Aorta (tissue), 5 donors: ENCODE measurements at regions not wholly inside any gene's neighbourhood (a gene's known extent, or its start where the extent isn't known, plus 50 kb on each side); places are given as distances from the start of the nearest gene placed in this dataset.

Experiments
- ATAC-seq: fragments of 200-7000 bp; cut with Tn5 transposase; one replicate; pipeline ENCODE4 v1.9.1; 2022; ENCODE audit warnings: moderate library complexity; ENCODE audit not compliant: low FRiP score
- DNase-seq, 2 donors: peaks; one replicate each; pipeline ENCODE4 v3.0.0-alpha.2; 2020
- H3K27ac ChIP-seq, 2 donors: one replicate each; pipeline ENCODE4 v1.5.1; 2013; ENCODE audit warnings: low read length in 2 of 2, mild to moderate bottlenecking in 2 of 2, moderate library complexity in 2 of 2, control low read depth in 1 of 2, inconsistent platforms in 1 of 2, low read depth in 1 of 2
- H3K27me3 ChIP-seq, 2 donors: one replicate each; pipeline ENCODE4 v1.6.1; 2013; ENCODE audit warnings: control low read depth in 1 of 2, low read length in 1 of 2, mild to moderate bottlenecking in 1 of 2, moderate library complexity in 1 of 2; ENCODE audit not compliant: insufficient read depth in 2 of 2, control insufficient read depth in 1 of 2
- H3K36me3 ChIP-seq, 2 donors: one replicate each; pipeline ENCODE4 v1.6.1; 2013; ENCODE audit warnings: control low read depth in 1 of 2, low read length in 1 of 2, mild to moderate bottlenecking in 1 of 2; ENCODE audit not compliant: insufficient read depth in 2 of 2, control insufficient read depth in 1 of 2
- H3K4me1 ChIP-seq, 2 donors: one replicate each; pipeline ENCODE4 v1.6.1; 2013; ENCODE audit warnings: low read length in 2 of 2, control low read depth in 1 of 2, mild to moderate bottlenecking in 1 of 2, moderate library complexity in 1 of 2; ENCODE audit not compliant: insufficient read depth in 2 of 2, control insufficient read depth in 1 of 2
- H3K4me3 ChIP-seq, 2 donors: one replicate each; pipeline ENCODE4 v1.5.1; 2013; ENCODE audit warnings: low read length in 2 of 2, control low read depth in 1 of 2, mild to moderate bottlenecking in 1 of 2
- H3K9me3 ChIP-seq: one replicate; pipeline ENCODE4 v1.6.1; 2013; ENCODE audit warnings: mild to moderate bottlenecking, low read length; ENCODE audit not compliant: control insufficient read depth
- intact Hi-C, 2 donors: fragments of 100-400 bp; cut with DNase I; formaldehyde crosslinking; loops; one replicate each; pipeline versions ENCODE4 v1.14.2 to v1.15.0; 2022
- donor health status: healthy with polysubstance abuse.
- donor health status: Bipolar disorder and iron deficiency.
- donor health status: DM: no; HTN: no; CAD: no.
- donor health status: DM: no; HTN: no; CAD: no.
- donor health status: DM: yes; HTN: yes; CAD: no.

- H3K4me1 ChIP-seq: no peaks in the 10 kb centered on the region
- intact Hi-C loops: no loop called here
- H3K36me3 ChIP-seq: no peaks in the 10 kb centered on the region
- H3K4me3 ChIP-seq: no peak overlapping the region
- DNase-seq (no peak), ATAC-seq (no peak)
- no peaks in the 10 kb centered on the region for H3K27me3 ChIP-seq
- no peak overlapping the region for H3K27ac ChIP-seq
- H3K9me3 ChIP-seq: no peaks in the 10 kb centered on the region
Observed at GRCh38 chr3:101042996-101043686, 49.9 kb upstream of the ABI3BP start.
